ENCODE measurements at regions not wholly inside any gene's neighbourhood (a gene's known extent, or its start where the extent isn't known, plus 50 kb on each side); places are given as distances from the start of the nearest gene placed in this dataset.

DNA sequence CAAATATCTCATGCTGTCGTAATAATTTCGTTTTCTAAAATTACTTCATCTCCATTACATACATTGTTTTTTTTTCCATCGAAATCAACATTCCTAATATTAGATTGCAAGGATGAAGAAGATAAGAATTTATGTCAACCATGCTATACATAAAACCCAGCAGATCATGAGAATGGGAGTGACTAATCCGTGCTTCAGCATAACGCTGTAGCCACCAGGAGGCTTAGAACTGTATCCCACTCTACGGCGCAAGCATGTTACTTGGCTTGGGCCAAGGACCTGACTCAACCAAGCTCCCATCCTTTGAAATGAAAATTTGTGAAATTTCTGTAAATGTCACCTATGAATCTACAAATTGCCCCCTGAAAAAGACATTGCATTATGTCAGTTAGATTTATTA, 392.5 kb downstream of the FIGN start:
- TF ChIP-seq ETV6 (CRISPR knock-in tag; IDR thresholded peaks at IDR 0.05) (no peak), ZNF121 (CRISPR knock-in tag; IDR thresholded peaks at IDR 0.05) (no peak), ZNF219 (CRISPR knock-in tag; IDR thresholded peaks at IDR 0.05; ENCODE audit: borderline replicate concordance) (no peak)
- TF ChIP-seq, protein P1, sequence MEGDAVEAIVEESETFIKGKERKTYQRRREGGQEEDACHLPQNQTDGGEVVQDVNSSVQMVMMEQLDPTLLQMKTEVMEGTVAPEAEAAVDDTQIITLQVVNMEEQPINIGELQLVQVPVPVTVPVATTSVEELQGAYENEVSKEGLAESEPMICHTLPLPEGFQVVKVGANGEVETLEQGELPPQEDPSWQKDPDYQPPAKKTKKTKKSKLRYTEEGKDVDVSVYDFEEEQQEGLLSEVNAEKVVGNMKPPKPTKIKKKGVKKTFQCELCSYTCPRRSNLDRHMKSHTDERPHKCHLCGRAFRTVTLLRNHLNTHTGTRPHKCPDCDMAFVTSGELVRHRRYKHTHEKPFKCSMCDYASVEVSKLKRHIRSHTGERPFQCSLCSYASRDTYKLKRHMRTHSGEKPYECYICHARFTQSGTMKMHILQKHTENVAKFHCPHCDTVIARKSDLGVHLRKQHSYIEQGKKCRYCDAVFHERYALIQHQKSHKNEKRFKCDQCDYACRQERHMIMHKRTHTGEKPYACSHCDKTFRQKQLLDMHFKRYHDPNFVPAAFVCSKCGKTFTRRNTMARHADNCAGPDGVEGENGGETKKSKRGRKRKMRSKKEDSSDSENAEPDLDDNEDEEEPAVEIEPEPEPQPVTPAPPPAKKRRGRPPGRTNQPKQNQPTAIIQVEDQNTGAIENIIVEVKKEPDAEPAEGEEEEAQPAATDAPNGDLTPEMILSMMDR (IDR thresholded peaks at IDR 0.05), result no peak

All from WTC11 (cell line).